K562 (cell line): ENCODE measurements at regions not wholly inside any gene's neighbourhood (a gene's known extent, or its start where the extent isn't known, plus 50 kb on each side); places are given as distances from the start of the nearest gene placed in this dataset.

Experiments
- CREB1 ChIP-seq, 2 experiments: sonication (generic) in 1 of 2; formaldehyde crosslinking in 1 of 2; IDR thresholded peaks; 2 replicates each; pipeline versions ENCODE4 v1.6.1 to v1.8.0; 2012 to 2022; ENCODE audit warnings: inconsistent platforms in 1 of 2, mild to moderate bottlenecking in 1 of 2, missing genetic modification reagents in 1 of 2, moderate library complexity in 1 of 2
- DNMT1 ChIP-seq: fragments of 450-650 bp; IDR thresholded peaks from 2 replicates; pipeline ENCODE4 v1.6.1; 2016; ENCODE audit warnings: antibody characterized with exemption, mild to moderate bottlenecking
- DPF2 ChIP-seq: fragments of 450-650 bp; IDR thresholded peaks from 2 replicates; pipeline ENCODE4 v1.6.1; 2016
- E4F1 ChIP-seq: fragments of 250-450 bp; sonication (Bioruptor Pico); IDR thresholded peaks from 2 replicates; pipeline ENCODE4 v1.5.0; 2021; ENCODE audit warnings: mild to moderate bottlenecking, borderline replicate concordance
- EP300 ChIP-seq: IDR thresholded peaks from 2 replicates; pipeline ENCODE4 v1.6.1; 2012; ENCODE audit warnings: low read length, improper control_type of control experiment
- EZH2 ChIP-seq: IDR thresholded peaks from 2 replicates; pipeline ENCODE4 v1.6.1; 2012; ENCODE audit warnings: low read depth, mild to moderate bottlenecking, inconsistent platforms, low read length, borderline replicate concordance
- MTA3 ChIP-seq: fragments of 450-650 bp; formaldehyde crosslinking; IDR thresholded peaks from 2 replicates; pipeline ENCODE4 v1.6.1; 2017; ENCODE audit warnings: mild to moderate bottlenecking, borderline replicate concordance
- RFX5 ChIP-seq: IDR thresholded peaks from 2 replicates; pipeline ENCODE4 v1.6.1; 2011; ENCODE audit warnings: low read depth, mild to moderate bottlenecking, improper control_type of control experiment, low read length
- SMARCA5 ChIP-seq: fragments of 450-650 bp; IDR thresholded peaks from 2 replicates; pipeline ENCODE4 v1.6.1; 2016
- SMARCC2 ChIP-seq: fragments of 450-650 bp; IDR thresholded peaks from 2 replicates; pipeline ENCODE4 v1.6.1; 2017; ENCODE audit warnings: antibody characterized with exemption, moderate library complexity, mild to moderate bottlenecking, low read depth
- TFE3 ChIP-seq: fragments of 450-650 bp; formaldehyde crosslinking; IDR thresholded peaks from 2 replicates; pipeline ENCODE4 v1.4.0; 2020; ENCODE audit warnings: mild to moderate bottlenecking, mixed read lengths

- no peak for TF ChIP-seq DPF2
- TF ChIP-seq MTA3 = no peak
- TF ChIP-seq EP300 = no peak
- TF ChIP-seq SMARCA5 = no peak
- TF ChIP-seq SMARCC2 = no peak
- TF ChIP-seq CREB1 (IDR thresholded peaks at IDR 0.05) = no peak
- no peak for TF ChIP-seq CREB1 (CRISPR knock-in tag; IDR thresholded peaks at IDR 0.05)
- no peak for TF ChIP-seq RFX5
- TF ChIP-seq TFE3 (CRISPR knock-in tag) = no peak
- no peak for TF ChIP-seq DNMT1
- no peak for TF ChIP-seq E4F1 (CRISPR knock-in tag)
- no peak for TF ChIP-seq EZH2
Measured at GRCh38 chr3:177286034-177286433, 88.8 kb upstream of the TBL1XR1 start.
